ENCODE measurements at regions not wholly inside any gene's neighbourhood (a gene's known extent, or its start where the extent isn't known, plus 50 kb on each side); places are given as distances from the start of the nearest gene placed in this dataset.

DNA sequence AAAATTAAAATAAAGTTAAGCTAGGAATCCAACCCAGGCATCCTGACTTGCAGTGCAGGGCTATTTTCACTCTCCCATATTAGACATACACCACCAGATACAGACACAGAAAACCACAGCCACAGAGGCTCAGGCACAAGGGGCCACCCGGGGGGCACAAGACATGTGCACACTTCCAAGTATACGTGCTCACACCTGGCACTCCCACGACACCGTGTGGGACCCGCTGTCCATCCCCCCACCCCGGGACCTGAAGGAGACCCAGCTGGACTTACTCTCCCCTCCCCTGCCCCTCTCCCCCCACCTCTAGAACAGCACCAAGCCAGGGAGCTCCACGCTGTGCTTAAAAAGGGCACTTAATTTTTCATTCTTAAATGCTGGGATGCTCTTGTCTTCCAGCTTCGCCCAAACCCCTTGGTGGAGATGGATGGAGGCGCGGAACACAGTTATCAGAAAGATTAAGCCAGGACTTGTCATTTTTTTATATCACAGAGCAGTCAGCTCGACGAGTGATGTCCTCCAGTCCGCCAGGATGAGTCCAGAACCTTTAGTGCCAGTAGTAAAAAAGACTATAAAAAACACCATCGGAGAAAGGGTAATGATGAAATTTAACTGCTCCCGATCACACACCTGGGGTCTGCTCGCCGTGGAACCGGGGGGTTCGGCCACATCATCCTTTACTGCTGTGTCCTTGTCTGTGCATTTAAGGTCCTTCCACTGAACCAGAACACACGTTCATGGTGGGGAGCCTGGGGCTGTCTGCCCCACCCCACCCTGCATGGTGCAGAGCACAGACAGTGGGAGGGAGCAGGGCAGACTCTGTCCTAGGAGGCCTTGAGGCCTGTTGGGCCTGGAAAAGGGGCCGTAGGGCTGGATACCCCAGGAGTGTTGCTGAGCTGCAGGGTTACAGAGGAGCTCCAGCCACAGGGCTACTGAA lies 73.3 kb upstream of the LHX1 start (continued):
- no peak for TF ChIP-seq POU5F1 (IDR thresholded peaks at IDR 0.05; ENCODE audit: low read depth, low read length)
- TF ChIP-seq, protein P1, sequence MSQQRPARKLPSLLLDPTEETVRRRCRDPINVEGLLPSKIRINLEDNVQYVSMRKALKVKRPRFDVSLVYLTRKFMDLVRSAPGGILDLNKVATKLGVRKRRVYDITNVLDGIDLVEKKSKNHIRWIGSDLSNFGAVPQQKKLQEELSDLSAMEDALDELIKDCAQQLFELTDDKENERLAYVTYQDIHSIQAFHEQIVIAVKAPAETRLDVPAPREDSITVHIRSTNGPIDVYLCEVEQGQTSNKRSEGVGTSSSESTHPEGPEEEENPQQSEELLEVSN (IDR thresholded peaks at IDR 0.05), result no peak
